ENCODE measurements at regions not wholly inside any gene's neighbourhood (a gene's known extent, or its start where the extent isn't known, plus 50 kb on each side); places are given as distances from the start of the nearest gene placed in this dataset.

GRCh38 chr11:127643268-127644058, 642.9 kb upstream of the KIRREL3 start:
- Histone ChIP-seq H3K36me3 (ENCODE audit: insufficient read depth, low read length) (no peaks in the 10 kb centered on the region), H3K9ac (ENCODE audit: low read depth, low read length, poor library complexity, severe bottlenecking) (no peak overlapping the region), H4K20me1 (ENCODE audit: insufficient read depth, low read length, poor library complexity, severe bottlenecking) (no peaks in the 10 kb centered on the region), H3K4me1 (ENCODE audit: insufficient read depth, low read length, poor library complexity, severe bottlenecking) (peaks cover 12% of the 10 kb centered on the region), H3F3A (ENCODE audit: low read depth) (no peaks in the 10 kb centered on the region), H3K9me2 (replicated peaks; ENCODE audit: low read depth, low read length) (no peaks in the 10 kb centered on the region), H2AFZ (ENCODE audit: low read length) (no peak overlapping the region), H3K4me3 (ENCODE audit: low read length, poor library complexity, severe bottlenecking) (no peak overlapping the region), H3K4me2 (ENCODE audit: low read depth, low read length, poor library complexity, severe bottlenecking) (no peak overlapping the region), H3K27me3 (ENCODE audit: insufficient read depth, low read length, poor library complexity, severe bottlenecking) (no peaks in the 10 kb centered on the region), H3K9me3 (ENCODE audit: insufficient read depth, low read depth, low read length) (no peaks in the 10 kb centered on the region), H3K79me2 (ENCODE audit: insufficient read depth, low read length) (no peaks in the 10 kb centered on the region)
- TF ChIP-seq CTCF (conservative IDR thresholded peaks at IDR 0.05; ENCODE audit: low read length) (no peak), EZH2phosphoT487 (IDR thresholded peaks at IDR 0.05; ENCODE audit: borderline replicate concordance) (no peak)

GRCh38 chr11:127640561-127641451, 640.2 kb upstream of the KIRREL3 start:
- Histone ChIP-seq H3K9me3 (ENCODE audit: insufficient read depth, low read depth, low read length) (no peaks in the 10 kb centered on the region), H3K36me3 (ENCODE audit: insufficient read depth, low read length) (no peaks in the 10 kb centered on the region), H3K79me2 (ENCODE audit: insufficient read depth, low read length) (no peaks in the 10 kb centered on the region), H3K4me1 (ENCODE audit: insufficient read depth, low read length, poor library complexity, severe bottlenecking) (peaks cover 12% of the 10 kb centered on the region), H2AFZ (ENCODE audit: low read length) (no peak overlapping the region; the same call in 1 of the 2 replicates), H3K4me3 (ENCODE audit: low read length, poor library complexity, severe bottlenecking) (no peak overlapping the region), H3K27me3 (ENCODE audit: insufficient read depth, low read length, poor library complexity, severe bottlenecking) (no peaks in the 10 kb centered on the region), H3F3A (ENCODE audit: low read depth) (no peaks in the 10 kb centered on the region), H4K20me1 (ENCODE audit: insufficient read depth, low read length, poor library complexity, severe bottlenecking) (no peaks in the 10 kb centered on the region), H3K4me2 (ENCODE audit: low read depth, low read length, poor library complexity, severe bottlenecking) (peak overlapping the region; percentile 8), H3K9ac (ENCODE audit: low read depth, low read length, poor library complexity, severe bottlenecking) (no peak overlapping the region), H3K9me2 (replicated peaks; ENCODE audit: low read depth, low read length) (no peaks in the 10 kb centered on the region)
- TF ChIP-seq CTCF (conservative IDR thresholded peaks at IDR 0.05; ENCODE audit: low read length) (no peak), EZH2phosphoT487 (IDR thresholded peaks at IDR 0.05; ENCODE audit: borderline replicate concordance) (no peak)

GRCh38 chr11:127639916-127640315, 639.3 kb upstream of the KIRREL3 start:
- H3K4me2 ChIP-seq (ENCODE audit: low read depth, low read length, poor library complexity, severe bottlenecking) = no peak overlapping the region
- no peak for TF ChIP-seq EZH2phosphoT487 (IDR thresholded peaks at IDR 0.05; ENCODE audit: borderline replicate concordance)
- TF ChIP-seq CTCF (conservative IDR thresholded peaks at IDR 0.05; ENCODE audit: low read length) = no peak
- no peaks in the 10 kb centered on the region for H4K20me1 ChIP-seq (ENCODE audit: insufficient read depth, low read length, poor library complexity, severe bottlenecking)

More at GRCh38 chr11:127639916-127640315, 639.3 kb upstream of the KIRREL3 start:
- Histone ChIP-seq H3F3A (ENCODE audit: low read depth) (no peaks in the 10 kb centered on the region), H3K36me3 (ENCODE audit: insufficient read depth, low read length) (no peaks in the 10 kb centered on the region), H3K9me3 (ENCODE audit: insufficient read depth, low read depth, low read length) (no peaks in the 10 kb centered on the region), H3K9ac (ENCODE audit: low read depth, low read length, poor library complexity, severe bottlenecking) (no peak overlapping the region), H3K9me2 (replicated peaks; ENCODE audit: low read depth, low read length) (no peaks in the 10 kb centered on the region), H3K79me2 (ENCODE audit: insufficient read depth, low read length) (no peaks in the 10 kb centered on the region), H3K4me3 (ENCODE audit: low read length, poor library complexity, severe bottlenecking) (no peak overlapping the region), H3K4me1 (ENCODE audit: insufficient read depth, low read length, poor library complexity, severe bottlenecking) (peaks cover 12% of the 10 kb centered on the region), H2AFZ (ENCODE audit: low read length) (no peak overlapping the region), H3K27me3 (ENCODE audit: insufficient read depth, low read length, poor library complexity, severe bottlenecking) (no peaks in the 10 kb centered on the region)
